ES-I3 (cell line): ENCODE measurements at regions not wholly inside any gene's neighbourhood (a gene's known extent, or its start where the extent isn't known, plus 50 kb on each side); places are given as distances from the start of the nearest gene placed in this dataset.
"Not testable (repeated sequence)": the region's sequence is repeated elsewhere in the genome, so short reads cannot be mapped to it uniquely, and the experiment has no call there.

ENCODE experiments used
- H3K36me3 ChIP-seq: 2 replicates; pipeline ENCODE4 v1.6.1; 2013; ENCODE audit warnings: mild to moderate bottlenecking, low read length, control low read depth, moderate library complexity; ENCODE audit not compliant: insufficient read depth
- H3K4me1 ChIP-seq: 2 replicates; pipeline ENCODE4 v1.6.1; 2013; ENCODE audit warnings: mild to moderate bottlenecking, control low read depth, low read length; ENCODE audit not compliant: insufficient read depth
- H3K9ac ChIP-seq: 2 replicates; pipeline ENCODE4 v1.6.1; 2013; ENCODE audit warnings: low read depth, mild to moderate bottlenecking, low read length, moderate library complexity
- H3K9me3 ChIP-seq: 2 replicates; pipeline ENCODE4 v1.6.1; 2013; ENCODE audit warnings: mild to moderate bottlenecking, low read length, moderate library complexity; ENCODE audit not compliant: control insufficient read depth, insufficient read depth

DNA sequence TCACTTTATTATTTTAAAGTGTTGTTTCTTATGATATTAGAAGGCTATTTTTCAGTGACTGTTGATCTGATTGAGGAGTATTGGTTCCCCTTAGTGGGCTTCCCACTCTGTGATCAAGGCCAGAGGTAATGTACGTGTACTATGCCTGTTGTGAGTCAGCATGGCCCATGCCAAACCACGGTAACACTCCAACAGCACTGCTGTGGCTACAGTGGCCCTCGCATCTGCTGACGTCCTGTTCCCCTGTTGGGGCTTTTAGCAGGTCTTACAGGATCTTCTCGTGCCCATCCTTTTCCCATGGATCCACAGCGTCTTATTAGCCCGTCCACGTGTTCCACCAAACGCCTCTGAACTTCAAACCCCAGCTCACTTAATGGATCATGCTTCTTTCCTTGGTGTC lies 964.6 kb upstream of the CELF2 start:
- H3K4me1 ChIP-seq: no peaks in the 10 kb centered on the region
- H3K9ac ChIP-seq: no peak overlapping the region
- no peaks in the 10 kb centered on the region for H3K36me3 ChIP-seq
- H3K9me3 ChIP-seq: no peaks in the 10 kb centered on the region

DNA sequence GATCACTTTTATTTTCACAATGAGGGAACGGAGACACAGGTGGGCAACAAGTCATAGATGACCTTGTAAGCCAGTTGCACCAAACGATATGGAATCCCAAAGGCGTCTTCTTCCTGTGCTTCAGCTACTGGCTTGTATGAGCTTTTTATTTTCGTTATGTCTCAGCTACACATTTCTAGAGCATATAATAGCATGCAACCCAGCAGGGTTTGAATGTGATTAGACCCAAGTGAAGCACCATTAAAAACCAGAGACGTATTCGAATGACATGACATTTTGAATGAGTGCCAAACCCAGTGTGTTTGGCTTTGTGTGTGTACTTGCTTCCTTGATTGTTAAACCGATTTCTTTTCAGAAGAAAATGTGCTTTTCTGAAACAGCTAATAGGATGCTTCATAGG lies 963.2 kb upstream of the CELF2 start:
- Histone ChIP-seq H3K36me3 (no peaks in the 10 kb centered on the region), H3K4me1 (no peaks in the 10 kb centered on the region), H3K9ac (no peak overlapping the region), H3K9me3 (no peaks in the 10 kb centered on the region)

DNA sequence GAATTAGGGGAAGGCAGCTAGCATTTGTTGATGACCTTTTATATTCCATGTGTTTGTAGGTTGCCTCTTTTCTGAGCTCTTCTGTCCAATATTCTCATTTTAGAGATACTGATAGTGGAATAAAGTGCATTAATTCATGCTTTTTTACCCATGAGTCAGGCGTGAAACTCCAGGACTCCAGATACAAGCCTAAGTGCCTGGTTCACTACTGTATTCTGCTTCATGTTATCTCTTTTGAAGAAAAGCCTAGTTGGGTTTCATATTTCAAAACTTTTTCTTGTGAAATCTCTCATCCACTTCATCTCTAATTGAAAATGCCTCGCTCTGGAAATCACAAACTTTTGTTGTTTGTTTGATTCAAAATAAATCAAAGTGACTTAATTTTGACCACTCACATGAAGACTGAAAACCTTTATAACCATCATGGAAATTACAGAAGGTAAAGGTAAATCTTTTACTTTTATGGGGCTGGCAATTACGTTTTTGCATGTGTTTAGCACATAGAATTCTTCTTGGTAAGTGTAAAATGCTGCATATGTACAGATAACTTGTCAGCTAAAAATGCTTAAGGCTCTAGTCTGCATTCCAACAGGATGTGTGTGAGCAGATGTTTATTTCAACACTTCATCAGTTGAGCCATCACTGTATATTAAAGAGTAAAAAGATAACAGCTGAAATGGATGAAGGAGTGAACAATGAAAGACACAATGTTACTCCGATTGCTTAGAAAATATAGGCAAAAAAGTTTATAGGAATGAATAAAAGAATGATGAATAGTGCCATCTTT lies 961.8 kb upstream of the CELF2 start:
- H3K9ac ChIP-seq: no peak overlapping the region
- no peaks in the 10 kb centered on the region for H3K36me3 ChIP-seq

DNA sequence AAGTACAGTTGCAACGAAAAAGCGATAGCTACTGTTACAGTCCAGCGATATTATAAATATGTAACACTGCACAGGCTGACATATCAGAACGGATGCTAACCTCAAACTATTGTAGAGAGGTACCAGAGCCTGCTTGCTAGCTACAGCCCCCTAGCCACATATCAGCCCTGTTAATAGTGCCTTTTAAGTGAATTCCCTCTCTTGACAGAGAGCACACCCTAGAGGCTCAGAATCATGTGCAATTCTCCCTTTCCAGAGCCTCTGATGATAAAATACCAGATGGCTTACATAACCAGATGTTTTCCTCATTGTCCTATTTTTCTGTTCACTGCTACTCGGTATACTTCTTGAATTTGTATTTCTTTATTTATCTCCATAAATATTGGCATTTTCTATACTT lies 960.7 kb upstream of the CELF2 start:
- Histone ChIP-seq H3K4me1 (no peaks in the 10 kb centered on the region), H3K9ac (no peak overlapping the region), H3K9me3 (no peaks in the 10 kb centered on the region), H3K36me3 (no peaks in the 10 kb centered on the region)

More for the DNA sequence above, 961.8 kb upstream of the CELF2 start:
- no peaks in the 10 kb centered on the region for H3K4me1 ChIP-seq
- no peaks in the 10 kb centered on the region for H3K9me3 ChIP-seq

DNA sequence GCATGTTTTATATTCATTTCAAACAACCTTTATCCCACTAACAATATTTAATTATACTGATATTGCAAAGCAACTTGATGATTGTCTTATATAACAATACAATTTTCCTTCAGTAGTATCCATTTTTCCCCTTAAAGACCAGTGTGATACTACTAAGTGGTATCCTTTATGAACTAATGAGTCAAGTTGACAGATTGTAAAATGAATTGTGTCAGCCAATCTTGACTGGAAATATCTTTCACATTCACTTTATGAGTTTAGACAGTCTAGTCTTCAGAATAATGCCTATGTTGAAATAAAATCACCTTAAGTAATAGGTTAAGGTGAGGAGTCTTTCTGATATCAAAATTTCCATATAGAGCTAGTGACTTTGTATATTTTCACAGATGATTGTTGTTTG lies 950.0 kb upstream of the CELF2 start:
- Histone ChIP-seq H3K9ac (no peak overlapping the region), H3K9me3 (no peaks in the 10 kb centered on the region), H3K36me3 (no peaks in the 10 kb centered on the region), H3K4me1 (no peaks in the 10 kb centered on the region)

DNA sequence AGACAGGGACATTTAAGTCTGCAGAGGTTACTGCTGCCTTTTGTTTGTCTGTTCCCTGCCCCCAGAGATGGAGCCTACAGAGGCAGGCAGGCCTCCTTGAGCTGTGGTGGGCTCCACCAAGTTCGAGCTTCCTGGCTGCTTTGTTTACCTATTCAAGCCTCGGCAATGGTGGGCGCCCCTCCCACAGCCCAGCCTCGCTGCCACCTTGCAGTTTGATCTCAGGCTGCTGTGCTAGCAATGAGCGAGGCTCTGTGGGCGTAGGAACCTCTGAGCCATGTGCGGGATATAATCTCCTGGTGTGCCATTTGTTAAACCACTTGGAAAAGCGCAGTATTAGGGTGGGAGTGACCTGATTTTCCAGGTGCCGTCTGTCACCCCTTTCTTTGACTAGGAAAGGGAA lies 942.8 kb upstream of the CELF2 start:
- not testable (repeated sequence) for H3K36me3 ChIP-seq, H3K4me1 ChIP-seq, H3K9me3 ChIP-seq, H3K9ac ChIP-seq

DNA sequence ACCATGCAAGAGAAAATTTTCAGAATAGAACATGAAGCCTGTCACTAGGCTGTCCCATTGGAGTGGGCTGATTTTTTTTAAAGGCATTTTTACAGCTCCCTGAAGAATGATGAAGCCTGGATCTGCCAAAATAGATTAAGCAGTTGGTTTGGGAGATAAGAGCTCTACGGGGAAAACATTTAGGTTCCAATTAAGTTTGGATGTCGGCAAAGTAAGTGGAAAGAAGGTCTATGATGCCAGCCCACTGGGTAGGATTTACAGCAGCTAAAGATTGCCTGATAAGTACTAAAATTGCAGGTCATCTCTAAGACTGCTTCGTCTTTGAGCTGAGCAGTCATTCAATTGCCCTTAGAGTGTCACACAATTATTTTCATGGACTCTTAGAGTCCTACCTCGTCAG lies 939.2 kb upstream of the CELF2 start:
- H3K36me3 ChIP-seq: no peaks in the 10 kb centered on the region
- no peak overlapping the region for H3K9ac ChIP-seq
- peaks cover 7% of the 10 kb centered on the region for H3K9me3 ChIP-seq
- H3K4me1 ChIP-seq: no peaks in the 10 kb centered on the region

DNA sequence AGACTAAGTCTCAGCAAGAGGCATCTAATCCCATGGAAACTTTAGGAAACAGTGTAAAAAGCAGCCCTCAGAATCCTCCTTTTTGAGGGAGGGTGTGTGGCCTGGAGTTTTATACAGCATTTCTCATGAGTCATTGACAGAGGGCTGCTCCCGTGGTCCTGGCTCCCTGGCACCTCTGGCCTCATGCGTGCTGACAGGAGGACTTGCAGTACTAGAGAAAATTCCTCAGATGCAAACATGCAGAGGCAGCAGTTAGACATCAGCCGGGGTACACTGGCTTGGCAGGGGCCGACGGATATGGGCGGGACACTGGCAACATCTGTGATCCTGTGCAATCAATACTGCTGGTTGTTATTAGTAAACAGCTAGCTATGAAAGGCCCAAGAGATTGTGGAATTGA lies 925.1 kb upstream of the CELF2 start:
- H3K9me3 ChIP-seq: no peaks in the 10 kb centered on the region
- H3K4me1 ChIP-seq: no peaks in the 10 kb centered on the region; the same call in 1 of the 2 replicates
- no peak overlapping the region for H3K9ac ChIP-seq
- no peaks in the 10 kb centered on the region for H3K36me3 ChIP-seq

DNA sequence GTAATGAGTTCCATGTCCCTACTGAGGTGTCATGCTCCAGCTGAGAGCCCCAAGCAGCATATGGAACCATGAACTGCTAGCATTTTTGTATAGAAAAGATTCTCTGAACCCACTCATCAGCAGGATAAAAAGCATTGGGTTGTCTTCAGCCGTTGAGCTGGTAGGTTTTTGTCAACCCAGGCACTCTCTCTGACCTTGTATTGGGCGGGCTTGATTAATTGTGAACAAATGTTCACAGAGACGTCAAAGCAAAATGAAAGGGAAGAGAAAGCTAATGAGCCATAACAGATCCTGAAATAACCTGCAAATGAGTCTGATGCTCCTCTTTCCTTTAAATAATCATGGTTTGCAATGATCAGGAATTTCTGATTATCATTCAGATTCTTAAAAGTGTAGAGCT lies 924.7 kb upstream of the CELF2 start:
- H3K4me1 ChIP-seq: no peaks in the 10 kb centered on the region; the same call in 1 of the 2 replicates
- H3K9me3 ChIP-seq: no peaks in the 10 kb centered on the region
- no peak overlapping the region for H3K9ac ChIP-seq
- no peaks in the 10 kb centered on the region for H3K36me3 ChIP-seq

DNA sequence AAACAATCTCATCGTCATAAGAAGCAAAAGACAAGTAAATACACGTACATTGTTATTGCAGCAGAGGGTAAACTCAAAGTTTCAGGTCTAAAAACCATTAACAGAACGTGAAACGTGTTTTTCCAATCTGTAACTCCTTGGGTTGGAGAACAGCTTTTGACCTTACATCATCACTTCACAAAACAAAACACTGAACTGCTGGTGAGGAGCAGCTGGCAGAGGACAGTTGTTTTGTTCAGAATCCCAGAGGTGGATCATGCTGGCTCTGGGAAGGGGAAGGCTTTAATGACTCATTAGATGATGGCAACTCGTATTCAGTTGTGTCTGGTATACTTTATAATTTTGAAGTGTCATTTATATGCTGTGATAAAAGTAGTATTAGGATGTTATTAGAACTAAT lies 923.0 kb upstream of the CELF2 start:
- H3K36me3 ChIP-seq: no peaks in the 10 kb centered on the region
- no peaks in the 10 kb centered on the region for H3K9me3 ChIP-seq
- H3K9ac ChIP-seq: no peak overlapping the region
- no peaks in the 10 kb centered on the region; the same call in 1 of the 2 replicates for H3K4me1 ChIP-seq

DNA sequence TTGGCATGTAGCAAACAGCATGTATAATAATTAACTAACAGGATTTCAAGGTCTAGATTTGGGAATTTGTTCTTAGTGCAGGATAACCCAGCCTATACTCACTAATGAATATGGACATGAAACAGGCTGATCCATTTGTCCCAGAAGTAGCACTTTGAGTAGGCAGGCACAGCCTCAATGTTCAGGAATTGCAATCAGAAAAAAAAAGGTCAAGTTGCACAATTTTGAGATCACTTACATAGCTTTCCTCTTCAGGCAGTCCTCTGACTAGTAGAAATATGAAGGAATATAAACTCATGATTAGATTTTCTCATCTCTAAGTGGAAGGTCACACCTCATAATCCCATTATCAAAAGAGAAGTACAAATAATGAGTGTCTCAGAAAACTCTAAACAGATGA lies 921.4 kb upstream of the CELF2 start:
- Histone ChIP-seq H3K9ac (no peak overlapping the region), H3K9me3 (no peaks in the 10 kb centered on the region), H3K4me1 (no peaks in the 10 kb centered on the region; the same call in 1 of the 2 replicates), H3K36me3 (no peaks in the 10 kb centered on the region)

DNA sequence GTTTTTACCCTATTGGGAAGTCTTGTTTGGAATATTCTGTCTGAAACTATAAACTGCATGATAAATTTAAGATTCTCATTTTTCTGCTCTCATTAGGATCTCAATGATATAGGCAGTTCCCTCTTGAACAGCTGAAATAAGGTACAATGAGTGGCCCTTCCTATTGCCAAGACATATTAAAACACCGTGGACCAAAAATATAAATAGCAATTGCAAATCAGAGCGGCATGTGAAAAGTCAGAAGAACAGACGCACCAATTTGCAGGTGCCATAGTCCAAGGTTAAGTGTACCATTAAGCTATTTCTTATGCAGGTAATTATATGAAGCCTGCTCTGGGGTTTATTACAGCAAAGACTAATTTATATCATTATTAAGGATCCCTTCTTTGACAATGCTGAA lies 920.8 kb upstream of the CELF2 start:
- Histone ChIP-seq H3K9me3 (no peaks in the 10 kb centered on the region), H3K36me3 (no peaks in the 10 kb centered on the region), H3K4me1 (no peaks in the 10 kb centered on the region; the same call in 1 of the 2 replicates), H3K9ac (no peak overlapping the region)

DNA sequence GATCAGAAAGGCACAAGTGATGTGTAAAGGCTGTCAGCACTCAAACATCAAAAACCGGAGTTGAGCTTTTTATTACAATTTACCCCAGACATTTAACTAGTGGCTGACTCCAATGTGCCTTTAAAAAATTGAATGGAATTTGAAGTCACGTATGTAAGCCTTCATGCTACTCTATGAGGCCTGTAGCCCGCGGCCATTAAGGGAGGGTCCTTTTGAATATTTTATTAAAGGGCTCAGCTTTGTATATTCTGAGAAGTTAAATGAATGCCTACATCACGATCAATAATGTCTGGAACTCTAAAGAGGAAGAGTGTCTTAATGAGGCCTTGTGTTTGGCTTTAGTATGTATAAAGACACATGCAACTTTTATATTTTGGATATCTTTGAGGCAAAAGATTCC lies 916.6 kb upstream of the CELF2 start:
- H3K9me3 ChIP-seq: no peaks in the 10 kb centered on the region
- no peaks in the 10 kb centered on the region for H3K36me3 ChIP-seq
- no peak overlapping the region for H3K9ac ChIP-seq
- H3K4me1 ChIP-seq: no peaks in the 10 kb centered on the region

DNA sequence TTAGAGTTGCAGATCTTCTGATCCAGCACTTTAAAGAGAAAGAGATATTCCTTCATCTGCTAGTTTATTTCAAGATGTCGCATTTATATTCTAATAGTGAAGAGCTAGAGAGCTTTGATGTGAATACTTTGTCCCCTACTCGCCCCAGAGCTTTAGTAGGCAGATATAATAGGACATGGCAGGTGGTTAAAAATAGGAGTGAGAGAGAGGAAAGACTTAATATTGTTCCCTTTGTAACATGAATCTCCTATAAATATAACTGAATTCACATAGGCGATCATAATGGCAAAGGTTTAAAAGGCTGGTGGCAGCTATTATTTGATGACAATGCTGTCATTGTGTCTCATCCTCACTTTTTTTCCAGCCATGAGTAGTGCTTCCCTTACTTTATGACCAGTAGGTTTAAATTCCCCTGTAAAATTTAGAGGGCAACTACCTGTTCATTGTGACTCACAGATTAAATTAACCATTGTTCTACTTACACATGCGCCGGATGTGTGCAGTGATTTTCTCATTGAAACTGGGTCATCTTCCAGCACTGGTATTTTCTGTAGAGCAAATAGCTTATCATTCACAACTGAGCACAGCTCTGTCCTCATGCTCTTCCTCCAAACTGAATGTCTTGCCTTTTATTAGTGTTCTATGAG lies 906.7 kb upstream of the CELF2 start:
- H3K9ac ChIP-seq: no peak overlapping the region
- H3K36me3 ChIP-seq: no peaks in the 10 kb centered on the region
- H3K9me3 ChIP-seq: no peaks in the 10 kb centered on the region; the same call in 1 of the 2 replicates
- no peaks in the 10 kb centered on the region for H3K4me1 ChIP-seq

DNA sequence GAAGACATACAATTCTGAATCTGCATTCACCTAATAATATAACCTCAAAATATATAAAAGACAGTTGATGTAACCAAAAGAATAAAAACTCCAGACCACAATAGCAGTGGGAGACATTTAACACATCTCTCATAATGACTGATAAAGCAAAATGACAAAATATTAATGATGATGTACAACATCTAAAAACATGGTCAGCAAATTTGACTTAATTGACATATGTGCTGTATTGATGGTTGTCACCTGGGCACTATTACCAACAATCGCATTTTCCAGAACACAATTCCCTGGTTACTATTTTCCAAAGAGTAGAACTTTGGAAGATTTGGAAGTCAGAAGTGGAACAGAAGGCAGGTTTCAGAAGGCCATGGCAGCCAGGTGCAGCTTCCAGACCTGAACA lies 899.5 kb upstream of the CELF2 start:
- Histone ChIP-seq H3K9ac (no peak overlapping the region), H3K4me1 (no peaks in the 10 kb centered on the region), H3K9me3 (no peaks in the 10 kb centered on the region), H3K36me3 (no peaks in the 10 kb centered on the region)
